ENCODE measurements at regions not wholly inside any gene's neighbourhood (a gene's known extent, or its start where the extent isn't known, plus 50 kb on each side); places are given as distances from the start of the nearest gene placed in this dataset.
"Not testable (repeated sequence)": the region's sequence is repeated elsewhere in the genome, so short reads cannot be mapped to it uniquely, and the experiment has no call there.

DNA sequence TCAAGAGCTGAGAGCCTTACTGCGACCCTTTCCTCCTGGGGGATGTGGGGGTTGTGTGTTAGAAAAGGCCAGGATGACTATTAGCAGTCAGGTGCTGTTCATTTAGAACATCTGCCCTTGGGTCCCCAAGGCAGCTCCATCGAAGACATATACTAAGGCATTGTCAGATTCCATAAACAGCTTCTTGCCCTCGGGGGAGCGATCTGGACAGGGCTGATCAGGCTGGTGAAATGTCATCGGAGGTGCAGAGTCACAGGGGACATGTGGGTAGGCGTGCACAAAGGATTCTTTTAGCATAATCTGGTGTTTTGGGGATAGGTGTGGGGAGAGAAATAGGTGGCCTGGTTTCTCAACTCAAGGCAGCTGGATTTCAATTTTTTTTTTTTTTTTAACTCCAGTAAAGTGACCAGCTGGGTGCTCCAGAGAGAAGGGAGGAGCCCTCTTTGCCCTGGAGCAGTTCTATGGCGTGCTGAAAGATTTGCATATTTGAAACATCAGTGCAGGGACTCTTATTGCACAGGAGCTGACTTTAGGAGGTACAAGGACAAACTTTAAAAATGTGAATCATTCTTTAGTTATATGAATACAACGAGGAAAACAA lies 160.1 kb downstream of the SUDS3 start:
- no peaks in the 10 kb centered on the region for H3K9me3 ChIP-seq (ENCODE audit: control insufficient read depth, low read length)
- H3K36me3 ChIP-seq (ENCODE audit: control insufficient read depth, insufficient read depth, low read length), result no peaks in the 10 kb centered on the region
- no peaks in the 10 kb centered on the region for H3K4me1 ChIP-seq (ENCODE audit: control insufficient read depth, insufficient read depth, low read length, poor library complexity, severe bottlenecking)
- H3K4me3 ChIP-seq (ENCODE audit: extremely low read depth, insufficient read depth, low read length, poor library complexity, severe bottlenecking), result no peak overlapping the region
- no peak overlapping the region for H3K27ac ChIP-seq (ENCODE audit: low read depth, low read length, severe bottlenecking)
- WGBS, 2 experiments (ENCODE audit: insufficient coverage in 2 of 2), result 82 to 92% methylated on average over 3 to 5 of the region's 8 CpGs

- H3K4me1 ChIP-seq (ENCODE audit: control insufficient read depth, insufficient read depth, low read length, poor library complexity, severe bottlenecking), result no peaks in the 10 kb centered on the region
- H3K9me3 ChIP-seq (ENCODE audit: control insufficient read depth, low read length), result no peaks in the 10 kb centered on the region
- 66 to 74% methylated on average over 8 to 9 of the region's 10 CpGs for WGBS, 2 experiments (ENCODE audit: insufficient coverage in 2 of 2)
- H3K27ac ChIP-seq (ENCODE audit: low read depth, low read length, severe bottlenecking), result no peak overlapping the region
- H3K36me3 ChIP-seq (ENCODE audit: control insufficient read depth, insufficient read depth, low read length), result no peaks in the 10 kb centered on the region
- no peak overlapping the region for H3K4me3 ChIP-seq (ENCODE audit: extremely low read depth, insufficient read depth, low read length, poor library complexity, severe bottlenecking)
Observed at GRCh38 chr12:118537481-118537917, 161.1 kb downstream of the SUDS3 start.

GRCh38 chr12:118541071-118541470 lies 164.7 kb downstream of the SUDS3 start:
- WGBS, 2 experiments (ENCODE audit: insufficient coverage in 2 of 2), result 100% methylated on average over 1 to 2 of the region's 3 CpGs
- peaks cover 7% of the 10 kb centered on the region for H3K4me1 ChIP-seq (ENCODE audit: control insufficient read depth, insufficient read depth, low read length, poor library complexity, severe bottlenecking)
- no peaks in the 10 kb centered on the region for H3K36me3 ChIP-seq (ENCODE audit: control insufficient read depth, insufficient read depth, low read length)

GRCh38 chr12:118541934-118542333 lies 165.6 kb downstream of the SUDS3 start:
- peaks cover 7% of the 10 kb centered on the region for H3K4me1 ChIP-seq (ENCODE audit: control insufficient read depth, insufficient read depth, low read length, poor library complexity, severe bottlenecking)
- no peaks in the 10 kb centered on the region for H3K9me3 ChIP-seq (ENCODE audit: control insufficient read depth, low read length)
- H3K4me3 ChIP-seq (ENCODE audit: extremely low read depth, insufficient read depth, low read length, poor library complexity, severe bottlenecking), result no peak overlapping the region
- H3K27ac ChIP-seq (ENCODE audit: low read depth, low read length, severe bottlenecking), result no peak overlapping the region
- WGBS, 2 experiments (ENCODE audit: insufficient coverage in 2 of 2), result 82 to 95% methylated on average over 3 to 4 of the region's 6 CpGs
- no peaks in the 10 kb centered on the region for H3K36me3 ChIP-seq (ENCODE audit: control insufficient read depth, insufficient read depth, low read length)

More at GRCh38 chr12:118541071-118541470, 164.7 kb downstream of the SUDS3 start:
- Histone ChIP-seq H3K4me3 (ENCODE audit: extremely low read depth, insufficient read depth, low read length, poor library complexity, severe bottlenecking) (no peak overlapping the region), H3K9me3 (ENCODE audit: control insufficient read depth, low read length) (no peaks in the 10 kb centered on the region), H3K27ac (ENCODE audit: low read depth, low read length, severe bottlenecking) (no peak overlapping the region)

GRCh38 chr12:118543651-118544050 lies 167.3 kb downstream of the SUDS3 start:
- Histone ChIP-seq H3K4me3 (ENCODE audit: extremely low read depth, insufficient read depth, low read length, poor library complexity, severe bottlenecking) (no peak overlapping the region), H3K27ac (ENCODE audit: low read depth, low read length, severe bottlenecking) (no peak overlapping the region), H3K36me3 (ENCODE audit: control insufficient read depth, insufficient read depth, low read length) (no peaks in the 10 kb centered on the region), H3K9me3 (ENCODE audit: control insufficient read depth, low read length) (no peaks in the 10 kb centered on the region), H3K4me1 (ENCODE audit: control insufficient read depth, insufficient read depth, low read length, poor library complexity, severe bottlenecking) (peaks cover 7% of the 10 kb centered on the region)
- WGBS, 2 experiments (ENCODE audit: insufficient coverage in 2 of 2), result 100% methylated on average over 1 to 2 of the region's 4 CpGs

DNA sequence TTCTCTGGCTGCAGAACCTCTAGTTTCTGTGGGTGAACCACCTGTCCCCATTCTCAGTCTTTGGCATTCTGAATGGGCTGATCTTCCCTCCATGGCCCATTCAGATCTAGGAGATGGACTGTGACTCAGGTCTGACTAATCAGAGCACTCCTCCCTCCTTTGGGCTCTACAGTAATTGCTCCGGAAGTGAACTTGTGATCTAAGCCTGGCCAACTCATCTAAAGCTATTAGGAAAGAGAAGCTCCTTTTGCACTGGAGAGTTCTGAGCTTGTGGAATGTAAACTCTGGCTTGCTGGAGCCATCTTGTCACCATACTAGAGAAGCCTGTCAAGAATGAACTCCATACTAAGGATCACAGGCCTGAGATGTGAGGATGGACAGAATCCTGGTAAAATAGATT lies 168.2 kb downstream of the SUDS3 start:
- Histone ChIP-seq H3K9me3 (ENCODE audit: control insufficient read depth, low read length) (no peaks in the 10 kb centered on the region), H3K4me1 (ENCODE audit: control insufficient read depth, insufficient read depth, low read length, poor library complexity, severe bottlenecking) (peaks cover 7% of the 10 kb centered on the region), H3K4me3 (ENCODE audit: extremely low read depth, insufficient read depth, low read length, poor library complexity, severe bottlenecking) (no peak overlapping the region), H3K36me3 (ENCODE audit: control insufficient read depth, insufficient read depth, low read length) (no peaks in the 10 kb centered on the region), H3K27ac (ENCODE audit: low read depth, low read length, severe bottlenecking) (no peak overlapping the region)
- WGBS, 2 experiments (ENCODE audit: insufficient coverage in 2 of 2), result no CpG with 5 or more reads among the region's 1 CpG

- not testable (repeated sequence) for H3K27ac ChIP-seq (ENCODE audit: low read depth, low read length, severe bottlenecking); H3K36me3 ChIP-seq (ENCODE audit: control insufficient read depth, insufficient read depth, low read length); H3K4me3 ChIP-seq (ENCODE audit: extremely low read depth, insufficient read depth, low read length, poor library complexity, severe bottlenecking); H3K4me1 ChIP-seq (ENCODE audit: control insufficient read depth, insufficient read depth, low read length, poor library complexity, severe bottlenecking); H3K9me3 ChIP-seq (ENCODE audit: control insufficient read depth, low read length)
- no CpG with 5 or more reads among the region's 6 CpGs for WGBS, 2 experiments (ENCODE audit: insufficient coverage in 2 of 2)
Observed at GRCh38 chr12:118547606-118548005, 171.3 kb downstream of the SUDS3 start.

- H3K36me3 ChIP-seq (ENCODE audit: control insufficient read depth, insufficient read depth, low read length), result no peaks in the 10 kb centered on the region
- no peak overlapping the region for H3K4me3 ChIP-seq (ENCODE audit: extremely low read depth, insufficient read depth, low read length, poor library complexity, severe bottlenecking)
- no peak overlapping the region for H3K27ac ChIP-seq (ENCODE audit: low read depth, low read length, severe bottlenecking)
- WGBS, 2 experiments (ENCODE audit: insufficient coverage in 2 of 2), result 84 to 94% methylated on average over 2 of the region's 4 CpGs
- no peaks in the 10 kb centered on the region for H3K4me1 ChIP-seq (ENCODE audit: control insufficient read depth, insufficient read depth, low read length, poor library complexity, severe bottlenecking)
- no peaks in the 10 kb centered on the region for H3K9me3 ChIP-seq (ENCODE audit: control insufficient read depth, low read length)
Observed at GRCh38 chr12:118548887-118549509, 172.6 kb downstream of the SUDS3 start.

GRCh38 chr12:118549510-118549980 lies 173.2 kb downstream of the SUDS3 start:
- Histone ChIP-seq H3K4me1 (ENCODE audit: control insufficient read depth, insufficient read depth, low read length, poor library complexity, severe bottlenecking) (no peaks in the 10 kb centered on the region), H3K4me3 (ENCODE audit: extremely low read depth, insufficient read depth, low read length, poor library complexity, severe bottlenecking) (no peak overlapping the region), H3K9me3 (ENCODE audit: control insufficient read depth, low read length) (no peaks in the 10 kb centered on the region), H3K27ac (ENCODE audit: low read depth, low read length, severe bottlenecking) (no peak overlapping the region), H3K36me3 (ENCODE audit: control insufficient read depth, insufficient read depth, low read length) (no peaks in the 10 kb centered on the region)
- 74 to 84% methylated on average over 7 to 8 of the region's 8 CpGs for WGBS, 2 experiments (ENCODE audit: insufficient coverage in 2 of 2)

GRCh38 chr12:118553856-118554504 lies 177.6 kb downstream of the SUDS3 start:
- Histone ChIP-seq H3K27ac (ENCODE audit: low read depth, low read length, severe bottlenecking) (no peak overlapping the region), H3K36me3 (ENCODE audit: control insufficient read depth, insufficient read depth, low read length) (no peaks in the 10 kb centered on the region), H3K4me3 (ENCODE audit: extremely low read depth, insufficient read depth, low read length, poor library complexity, severe bottlenecking) (no peak overlapping the region), H3K9me3 (ENCODE audit: control insufficient read depth, low read length) (no peaks in the 10 kb centered on the region), H3K4me1 (ENCODE audit: control insufficient read depth, insufficient read depth, low read length, poor library complexity, severe bottlenecking) (no peaks in the 10 kb centered on the region)
- WGBS, 2 experiments (ENCODE audit: insufficient coverage in 2 of 2), result 61 to 72% methylated on average over 3 to 4 of the region's 5 CpGs

DNA sequence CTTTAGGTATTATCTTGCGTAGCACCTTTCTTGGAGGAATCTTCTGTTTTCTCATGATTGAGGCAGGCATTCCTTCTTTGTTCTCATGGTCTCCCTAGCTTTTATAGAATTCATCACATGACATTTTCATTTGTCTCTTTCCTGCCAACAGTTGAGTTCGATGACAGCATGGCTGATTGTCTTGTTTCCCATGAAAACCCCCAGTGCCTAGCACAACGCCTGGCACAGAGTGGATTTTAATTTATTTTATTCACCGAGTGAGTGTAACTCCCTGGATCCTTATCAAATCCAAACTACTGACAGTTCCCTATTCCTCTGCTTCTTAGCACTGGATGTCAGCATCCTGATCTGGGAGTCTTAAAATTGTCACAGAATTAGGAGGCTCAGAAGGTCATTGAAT lies 182.6 kb downstream of the SUDS3 start:
- Histone ChIP-seq H3K4me1 (ENCODE audit: control insufficient read depth, insufficient read depth, low read length, poor library complexity, severe bottlenecking) (no peaks in the 10 kb centered on the region), H3K27ac (ENCODE audit: low read depth, low read length, severe bottlenecking) (no peak overlapping the region), H3K9me3 (ENCODE audit: control insufficient read depth, low read length) (no peaks in the 10 kb centered on the region), H3K36me3 (ENCODE audit: control insufficient read depth, insufficient read depth, low read length) (no peaks in the 10 kb centered on the region), H3K4me3 (ENCODE audit: extremely low read depth, insufficient read depth, low read length, poor library complexity, severe bottlenecking) (no peak overlapping the region)
- 73 to 93% methylated on average over 2 to 3 of the region's 4 CpGs for WGBS, 2 experiments (ENCODE audit: insufficient coverage in 2 of 2)

Measured in mesodermal cell (in vitro differentiated cells).